Neural cell (in vitro differentiated cells): ENCODE measurements at regions not wholly inside any gene's neighbourhood (a gene's known extent, or its start where the extent isn't known, plus 50 kb on each side); places are given as distances from the start of the nearest gene placed in this dataset.

Experiments used
- CTCF ChIP-seq: fragments of 450-650 bp; IDR thresholded peaks from 2 replicates; pipeline ENCODE4 v1.5.1; 2014; ENCODE audit warnings: antibody characterized with exemption, mild to moderate bottlenecking, moderate library complexity; ENCODE audit not compliant: poor library complexity, severe bottlenecking
- EP300 ChIP-seq: fragments of 450-650 bp; conservative IDR thresholded peaks from 2 replicates; pipeline ENCODE4 v1.6.1; 2014; ENCODE audit warnings: antibody characterized with exemption, mild to moderate bottlenecking, moderate library complexity; ENCODE audit not compliant: poor library complexity, severe bottlenecking
- EZH2 ChIP-seq: fragments of 200-600, 300-800 bp; shearing (Covaris generic), sonication (generic); IDR thresholded peaks from 2 replicates; pipeline ENCODE4 v1.6.1; 2014; ENCODE audit warnings: antibody characterized with exemption, low read length, borderline replicate concordance, mild to moderate bottlenecking; ENCODE audit not compliant: insufficient read depth, poor library complexity, severe bottlenecking
- MXI1 ChIP-seq: fragments of 450-650 bp; conservative IDR thresholded peaks from 2 replicates; pipeline ENCODE4 v1.6.1; 2014; ENCODE audit warnings: antibody characterized with exemption, mild to moderate bottlenecking; ENCODE audit not compliant: poor library complexity, severe bottlenecking
- POLR2AphosphoS5 ChIP-seq: IDR thresholded peaks from 2 replicates; pipeline ENCODE4 v1.6.1; 2012
- RAD21 ChIP-seq: fragments of 450-650 bp; conservative IDR thresholded peaks from 2 replicates; pipeline ENCODE4 v1.6.1; 2014; ENCODE audit warnings: antibody characterized with exemption, mild to moderate bottlenecking, moderate library complexity
- REST ChIP-seq: IDR thresholded peaks from 2 replicates; pipeline ENCODE4 v1.6.1; 2012; ENCODE audit warnings: borderline replicate concordance
- SMC3 ChIP-seq: fragments of 450-650 bp; conservative IDR thresholded peaks from 2 replicates; pipeline ENCODE4 v1.6.1; 2014; ENCODE audit warnings: antibody characterized with exemption, mild to moderate bottlenecking, moderate library complexity; ENCODE audit not compliant: poor library complexity
- TAF1 ChIP-seq: IDR thresholded peaks from 2 replicates; pipeline ENCODE4 v1.6.1; 2012; ENCODE audit warnings: low read depth

DNA sequence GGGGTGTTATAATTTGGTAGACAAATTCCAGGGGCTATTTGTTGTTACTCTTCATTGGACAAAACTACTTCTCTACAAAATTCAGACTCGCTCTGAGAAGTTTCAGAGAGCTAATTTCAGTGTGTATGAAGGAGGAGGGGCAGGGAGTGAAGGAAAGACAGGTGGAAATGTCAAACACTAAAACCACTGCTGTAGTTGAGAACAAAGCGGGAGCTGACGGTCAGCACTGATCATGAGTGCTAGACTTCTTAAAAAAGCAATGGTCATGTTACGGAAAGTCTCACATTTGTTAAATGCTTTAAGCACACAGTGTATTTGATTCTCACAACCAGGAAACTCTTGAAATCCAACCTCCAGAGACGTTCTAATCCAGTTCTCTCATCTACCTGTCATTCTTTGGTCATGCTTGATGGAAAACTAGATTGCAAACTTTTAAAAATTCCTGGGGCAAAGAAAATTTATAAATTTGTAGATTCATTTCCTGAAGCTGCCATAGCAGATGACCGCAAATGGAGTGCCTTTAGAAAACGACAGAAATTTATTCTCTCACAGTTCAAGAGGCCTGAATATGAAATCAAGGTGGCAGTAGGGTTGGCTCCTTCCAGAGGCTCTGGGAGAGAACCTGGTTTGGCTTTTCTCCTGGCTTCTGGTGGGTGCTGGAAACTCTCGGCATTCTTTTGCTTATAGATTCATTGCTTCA, 100.7 kb upstream of the CARMIL1 start:
- no peak for TF ChIP-seq CTCF
- TF ChIP-seq REST = no peak
- no peak for TF ChIP-seq EZH2
- no peak for TF ChIP-seq EP300
- no peak for TF ChIP-seq POLR2AphosphoS5
- no peak for TF ChIP-seq MXI1
- TF ChIP-seq SMC3 = no peak
- TF ChIP-seq TAF1 = no peak
- no peak for TF ChIP-seq RAD21
